ENCODE measurements at regions not wholly inside any gene's neighbourhood (a gene's known extent, or its start where the extent isn't known, plus 50 kb on each side); places are given as distances from the start of the nearest gene placed in this dataset.

DNA sequence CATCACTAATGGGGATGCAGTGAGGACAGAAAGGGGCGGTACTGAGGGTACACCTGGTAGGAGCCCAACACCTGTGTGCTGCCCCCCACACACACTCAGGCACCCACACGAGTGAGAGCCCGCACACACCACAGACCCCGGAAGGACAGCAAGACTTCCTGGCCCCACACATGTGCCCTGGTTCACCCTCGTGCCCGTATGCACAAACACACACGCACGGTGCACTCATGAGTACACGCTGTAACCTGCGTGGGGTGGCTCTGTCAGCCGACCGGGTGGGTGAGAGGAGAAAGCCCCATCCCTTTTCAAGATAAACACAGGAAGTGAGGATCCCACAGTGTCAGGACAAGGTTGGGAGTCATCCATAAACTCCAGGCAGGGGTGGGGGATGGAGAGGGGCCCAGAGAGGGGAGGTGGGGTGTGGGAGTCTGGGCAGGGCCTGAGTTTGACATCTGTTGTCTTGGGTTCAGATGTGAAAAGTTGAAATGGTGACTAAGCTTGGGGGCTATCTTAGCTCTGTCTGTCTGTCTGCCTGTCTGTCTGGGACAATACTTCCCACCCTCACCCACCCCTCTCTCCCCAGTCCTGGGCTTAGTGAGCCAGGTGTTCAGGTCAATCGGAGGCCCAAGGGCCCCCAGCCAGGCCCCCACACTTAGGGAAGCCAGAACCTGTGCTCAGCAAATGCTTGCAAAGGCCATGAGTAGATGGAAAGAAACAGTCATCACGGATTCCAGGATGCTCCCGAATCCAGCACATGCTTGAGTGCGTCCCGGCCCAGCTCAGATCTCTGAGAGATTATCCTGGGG lies 119.8 kb upstream of the ZBTB40 start:
- no peak overlapping the region for H3K14ac ChIP-seq (ENCODE audit: low read length)
- H3K36me3 ChIP-seq (replicated peaks in 1 of 2; ENCODE audit: control insufficient read depth in 2 of 2, insufficient read depth in 2 of 2, low read length in 2 of 2) = no peaks in the 10 kb centered on the region
- H2BK15ac ChIP-seq (ENCODE audit: low read length) = no peak overlapping the region
- peak overlapping the region; percentile 36 for H3K18ac ChIP-seq (ENCODE audit: low read length)
- no peak overlapping the region for H2AFZ ChIP-seq (ENCODE audit: low read length)
- H2BK12ac ChIP-seq (ENCODE audit: low read length) = no peak overlapping the region
- H3K4me2 ChIP-seq (ENCODE audit: insufficient read depth, low read length, poor library complexity, severe bottlenecking) = no peak overlapping the region
- H3K4ac ChIP-seq (ENCODE audit: low read length) = no peak overlapping the region
- no peak overlapping the region for H3K23ac ChIP-seq (ENCODE audit: low read depth, low read length, poor library complexity)
- no peak overlapping the region for H3K9ac ChIP-seq (ENCODE audit: low read depth, low read length, poor library complexity)
- H3K27me3 ChIP-seq (ENCODE audit: control insufficient read depth in 3 of 3, insufficient read depth in 3 of 3, low read depth in 1 of 3, low read length in 3 of 3) = peaks cover 0 to 4% (median 0%) of the 10 kb centered on the region in 3 experiments
- peaks cover 0 to 2% of the 10 kb centered on the region in 2 donors for H3K9me3 ChIP-seq (replicated peaks in 1 of 2; ENCODE audit: control insufficient read depth in 2 of 2, insufficient read depth in 1 of 2, low read depth in 1 of 2, low read length in 2 of 2)
- DNase-seq (ENCODE audit: low spot score) = no peak
- no peak overlapping the region for H4K91ac ChIP-seq (ENCODE audit: low read depth, low read length, poor library complexity)
- H3K4me1 ChIP-seq (ENCODE audit: control insufficient read depth in 2 of 2, insufficient read depth in 1 of 2, low read depth in 1 of 2, low read length in 2 of 2) = no peaks in the 10 kb centered on the region
- H2BK5ac ChIP-seq (ENCODE audit: low read length) = no peak overlapping the region
- no peak overlapping the region for H2AK5ac ChIP-seq (ENCODE audit: low read depth, low read length)
- H3K27ac ChIP-seq (replicated peaks; ENCODE audit: low read length) = no peak overlapping the region
- H3K79me1 ChIP-seq (ENCODE audit: low read depth, low read length) = no peaks in the 10 kb centered on the region
- H3K4me3 ChIP-seq (ENCODE audit: low read length in 2 of 2) = no peak overlapping the region
- no peak overlapping the region for H4K8ac ChIP-seq (ENCODE audit: low read depth, low read length)
- H2BK120ac ChIP-seq (ENCODE audit: low read depth, low read length) = no peak overlapping the region
- no CpG with 5 or more reads among the region's 17 CpGs for WGBS, 2 donors (ENCODE audit: extremely low coverage in 2 of 2, insufficient read length in 2 of 2, insufficient replicate concordance in 1 of 2)

DNA sequence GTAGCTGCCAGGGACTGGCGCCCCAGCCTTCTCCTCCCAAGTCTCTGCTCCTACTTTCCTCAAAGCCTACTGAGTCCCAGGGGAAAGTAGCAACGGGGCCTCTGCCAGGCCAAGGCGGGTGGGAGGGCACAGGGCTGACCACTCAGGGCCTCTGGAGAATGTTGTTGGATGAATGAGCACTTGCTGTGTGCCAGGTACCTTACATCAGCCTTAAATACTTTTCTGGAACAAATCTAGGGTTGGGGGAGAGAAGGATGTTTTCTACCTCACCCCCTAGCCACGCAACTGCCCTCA lies 119.3 kb upstream of the ZBTB40 start:
- DNase-seq (ENCODE audit: low spot score) = no peak
- H3K9ac ChIP-seq (ENCODE audit: low read depth, low read length, poor library complexity) = no peak overlapping the region
- no peak overlapping the region for H2AFZ ChIP-seq (ENCODE audit: low read length)
- H2BK120ac ChIP-seq (ENCODE audit: low read depth, low read length) = no peak overlapping the region
- no peak overlapping the region for H3K14ac ChIP-seq (ENCODE audit: low read length)
- H3K36me3 ChIP-seq (replicated peaks in 1 of 2; ENCODE audit: control insufficient read depth in 2 of 2, insufficient read depth in 2 of 2, low read length in 2 of 2) = no peaks in the 10 kb centered on the region
- H2BK15ac ChIP-seq (ENCODE audit: low read length) = no peak overlapping the region
- H3K27me3 ChIP-seq (ENCODE audit: control insufficient read depth in 3 of 3, insufficient read depth in 3 of 3, low read depth in 1 of 3, low read length in 3 of 3) = peaks cover 0 to 4% (median 0%) of the 10 kb centered on the region in 3 experiments
- H3K18ac ChIP-seq (ENCODE audit: low read length) = peak overlapping the region; percentile 60
- H4K91ac ChIP-seq (ENCODE audit: low read depth, low read length, poor library complexity) = no peak overlapping the region
- H3K4me3 ChIP-seq (ENCODE audit: low read length in 2 of 2) = no peak overlapping the region
- H2BK5ac ChIP-seq (ENCODE audit: low read length) = no peak overlapping the region
- H4K8ac ChIP-seq (ENCODE audit: low read depth, low read length) = no peak overlapping the region
- H3K4me1 ChIP-seq (ENCODE audit: control insufficient read depth in 2 of 2, insufficient read depth in 1 of 2, low read depth in 1 of 2, low read length in 2 of 2) = no peaks in the 10 kb centered on the region
- peaks cover 0 to 2% of the 10 kb centered on the region in 2 donors for H3K9me3 ChIP-seq (replicated peaks in 1 of 2; ENCODE audit: control insufficient read depth in 2 of 2, insufficient read depth in 1 of 2, low read depth in 1 of 2, low read length in 2 of 2)
- H3K23ac ChIP-seq (ENCODE audit: low read depth, low read length, poor library complexity) = no peak overlapping the region
- no peak overlapping the region for H3K4ac ChIP-seq (ENCODE audit: low read length)
- no CpG with 5 or more reads among the region's 4 CpGs for WGBS, 2 donors (ENCODE audit: extremely low coverage in 2 of 2, insufficient read length in 2 of 2, insufficient replicate concordance in 1 of 2)
- H3K4me2 ChIP-seq (ENCODE audit: insufficient read depth, low read length, poor library complexity, severe bottlenecking) = no peak overlapping the region
- H3K79me1 ChIP-seq (ENCODE audit: low read depth, low read length) = no peaks in the 10 kb centered on the region
- H2AK5ac ChIP-seq (ENCODE audit: low read depth, low read length) = no peak overlapping the region
- no peak overlapping the region for H2BK12ac ChIP-seq (ENCODE audit: low read length)
- no peak overlapping the region for H3K27ac ChIP-seq (replicated peaks; ENCODE audit: low read length)

GRCh38 chr1:22332795-22333499 lies 118.7 kb upstream of the ZBTB40 start:
- H3K4me3 ChIP-seq (ENCODE audit: low read length in 2 of 2) = no peak overlapping the region
- H3K36me3 ChIP-seq (replicated peaks in 1 of 2; ENCODE audit: control insufficient read depth in 2 of 2, insufficient read depth in 2 of 2, low read length in 2 of 2) = no peaks in the 10 kb centered on the region
- no peak overlapping the region for H2AK5ac ChIP-seq (ENCODE audit: low read depth, low read length)
- no peak overlapping the region for H3K4ac ChIP-seq (ENCODE audit: low read length)
- no peak overlapping the region for H3K27ac ChIP-seq (replicated peaks; ENCODE audit: low read length)
- no peak for DNase-seq (ENCODE audit: low spot score)
- H3K18ac ChIP-seq (ENCODE audit: low read length) = no peak overlapping the region
- no CpG with 5 or more reads among the region's 6 CpGs for WGBS, 2 donors (ENCODE audit: extremely low coverage in 2 of 2, insufficient read length in 2 of 2, insufficient replicate concordance in 1 of 2)
- no peak overlapping the region for H4K8ac ChIP-seq (ENCODE audit: low read depth, low read length)
- no peaks in the 10 kb centered on the region for H3K79me1 ChIP-seq (ENCODE audit: low read depth, low read length)
- H2BK5ac ChIP-seq (ENCODE audit: low read length) = no peak overlapping the region
- H3K14ac ChIP-seq (ENCODE audit: low read length) = no peak overlapping the region
- H2BK12ac ChIP-seq (ENCODE audit: low read length) = no peak overlapping the region
- H3K4me1 ChIP-seq (ENCODE audit: control insufficient read depth in 2 of 2, insufficient read depth in 1 of 2, low read depth in 1 of 2, low read length in 2 of 2) = no peaks in the 10 kb centered on the region
- H2BK15ac ChIP-seq (ENCODE audit: low read length) = no peak overlapping the region
- H2BK120ac ChIP-seq (ENCODE audit: low read depth, low read length) = no peak overlapping the region
- no peak overlapping the region for H2AFZ ChIP-seq (ENCODE audit: low read length)
- peaks cover 0 to 2% of the 10 kb centered on the region in 2 donors for H3K9me3 ChIP-seq (replicated peaks in 1 of 2; ENCODE audit: control insufficient read depth in 2 of 2, insufficient read depth in 1 of 2, low read depth in 1 of 2, low read length in 2 of 2)
- no peak overlapping the region for H4K91ac ChIP-seq (ENCODE audit: low read depth, low read length, poor library complexity)
- H3K27me3 ChIP-seq (ENCODE audit: control insufficient read depth in 3 of 3, insufficient read depth in 3 of 3, low read depth in 1 of 3, low read length in 3 of 3) = peaks cover 0 to 4% (median 0%) of the 10 kb centered on the region in 3 experiments
- no peak overlapping the region for H3K9ac ChIP-seq (ENCODE audit: low read depth, low read length, poor library complexity)
- H3K23ac ChIP-seq (ENCODE audit: low read depth, low read length, poor library complexity) = no peak overlapping the region
- H3K4me2 ChIP-seq (ENCODE audit: insufficient read depth, low read length, poor library complexity, severe bottlenecking) = no peak overlapping the region

GRCh38 chr1:22333516-22334121 lies 118.0 kb upstream of the ZBTB40 start:
- no peak overlapping the region for H2AK5ac ChIP-seq (ENCODE audit: low read depth, low read length)
- H3K27me3 ChIP-seq (ENCODE audit: control insufficient read depth in 3 of 3, insufficient read depth in 3 of 3, low read depth in 1 of 3, low read length in 3 of 3) = peaks cover 0 to 4% (median 0%) of the 10 kb centered on the region in 3 experiments
- no peak overlapping the region for H4K91ac ChIP-seq (ENCODE audit: low read depth, low read length, poor library complexity)
- no peaks in the 10 kb centered on the region for H3K4me1 ChIP-seq (ENCODE audit: control insufficient read depth in 2 of 2, insufficient read depth in 1 of 2, low read depth in 1 of 2, low read length in 2 of 2)
- H3K18ac ChIP-seq (ENCODE audit: low read length) = no peak overlapping the region
- H4K8ac ChIP-seq (ENCODE audit: low read depth, low read length) = no peak overlapping the region
- H3K4me3 ChIP-seq (ENCODE audit: low read length in 2 of 2) = no peak overlapping the region
- no peak overlapping the region for H2BK5ac ChIP-seq (ENCODE audit: low read length)
- H2BK12ac ChIP-seq (ENCODE audit: low read length) = no peak overlapping the region
- H3K14ac ChIP-seq (ENCODE audit: low read length) = no peak overlapping the region
- H3K79me1 ChIP-seq (ENCODE audit: low read depth, low read length) = no peaks in the 10 kb centered on the region
- 100% methylated on average over 2 of the region's 2 CpGs; no CpG with 5 or more reads in 1 of the 2 donors for WGBS, 2 donors (ENCODE audit: extremely low coverage in 2 of 2, insufficient read length in 2 of 2, insufficient replicate concordance in 1 of 2)
- no peak overlapping the region for H3K27ac ChIP-seq (replicated peaks; ENCODE audit: low read length)
- no peak overlapping the region for H3K23ac ChIP-seq (ENCODE audit: low read depth, low read length, poor library complexity)
- no peak overlapping the region for H3K9ac ChIP-seq (ENCODE audit: low read depth, low read length, poor library complexity)
- peaks cover 0 to 2% of the 10 kb centered on the region in 2 donors for H3K9me3 ChIP-seq (replicated peaks in 1 of 2; ENCODE audit: control insufficient read depth in 2 of 2, insufficient read depth in 1 of 2, low read depth in 1 of 2, low read length in 2 of 2)
- no peak overlapping the region for H3K4ac ChIP-seq (ENCODE audit: low read length)
- no peaks in the 10 kb centered on the region for H3K36me3 ChIP-seq (replicated peaks in 1 of 2; ENCODE audit: control insufficient read depth in 2 of 2, insufficient read depth in 2 of 2, low read length in 2 of 2)
- no peak overlapping the region for H3K4me2 ChIP-seq (ENCODE audit: insufficient read depth, low read length, poor library complexity, severe bottlenecking)
- H2AFZ ChIP-seq (ENCODE audit: low read length) = no peak overlapping the region
- H2BK15ac ChIP-seq (ENCODE audit: low read length) = no peak overlapping the region
- no peak for DNase-seq (ENCODE audit: low spot score)
- no peak overlapping the region for H2BK120ac ChIP-seq (ENCODE audit: low read depth, low read length)
